GM12878 (cell line): ENCODE measurements at regions not wholly inside any gene's neighbourhood (a gene's known extent, or its start where the extent isn't known, plus 50 kb on each side); places are given as distances from the start of the nearest gene placed in this dataset.

Experiments used
- ATAC-seq: fragments of 200-7000 bp; cut with Tn5 transposase; 3 replicates; pipeline ENCODE4 v1.9.1; 2020; ENCODE audit warnings: mild to moderate bottlenecking, moderate library complexity
- BruUV-seq: library from RNA; stranded (reverse); fragments of 400-500 nt; replicated peaks from 2 replicates; lab custom pipeline; 2021; lab: Mats Ljungman, UMichigan
- CTCF ChIA-PET: fragments of 300-600 bp; sonication (Branson Sonifier 250); formaldehyde crosslinking; extraction: SDS; loops from one replicate; lab custom pipeline; 2021; ENCODE audit warnings: inconsistent platforms; lab: Yijun Ruan, JAX
- POLR2A ChIA-PET: fragments of 350-600 bp; formaldehyde crosslinking; extraction: SDS; loops from one replicate; lab custom pipeline; 2021; ENCODE audit warnings: inconsistent platforms; lab: Charles Lee
- RAD21 ChIA-PET: fragments of 300-600 bp; sonication (Branson Sonifier 250); formaldehyde crosslinking; loops from one replicate; lab custom pipeline; 2023; ENCODE audit warnings: antibody characterized with exemption; ENCODE audit not compliant: unreplicated experiment; lab: Charles Lee
- SMC1A ChIA-PET: fragments of 300-600 bp; sonication (Branson Sonifier 250); formaldehyde crosslinking; loops from one replicate; lab custom pipeline; 2023; ENCODE audit not compliant: unreplicated experiment, uncharacterized antibody; lab: Charles Lee
- DNase-seq: peaks from one replicate; pipeline ENCODE4 v3.0.0-alpha.2; 2011; ENCODE audit warnings: low read depth, low spot score
- FAIRE-seq: peaks from 3 replicates; lab custom pipeline; 2011; peaks lifted over from hg19 to GRCh38; lab: Jason Lieb, UNC
- H2AFZ ChIP-seq: 2 replicates; pipeline ENCODE4 v1.6.0; 2011; ENCODE audit warnings: low read depth, low read length, control low read depth; ENCODE audit not compliant: control insufficient read depth
- H3K27ac ChIP-seq: 2 replicates; pipeline ENCODE4 v1.5.1; 2011; ENCODE audit warnings: control low read depth; ENCODE audit not compliant: control insufficient read depth, insufficient read depth
- H3K27me3 ChIP-seq, 2 experiments: replicated peaks in 1 of 2; 2 replicates each; pipeline versions ENCODE4 v1.6.0 to v1.6.1; 2011; ENCODE audit warnings: low read length in 1 of 2; ENCODE audit not compliant: control insufficient read depth in 2 of 2, insufficient read depth in 2 of 2
- H3K36me3 ChIP-seq, 2 experiments: 2 replicates each; pipeline ENCODE4 v1.5.1; 2011; ENCODE audit warnings: low read length in 1 of 2; ENCODE audit not compliant: control insufficient read depth in 2 of 2, insufficient read depth in 2 of 2
- H3K4me1 ChIP-seq: 2 replicates; pipeline ENCODE4 v1.6.1; 2011; ENCODE audit warnings: mild to moderate bottlenecking, low read length, moderate library complexity, mixed read lengths; ENCODE audit not compliant: control insufficient read depth, insufficient read depth
- H3K4me2 ChIP-seq: 2 replicates; pipeline ENCODE4 v1.6.0; 2011; ENCODE audit warnings: control low read depth; ENCODE audit not compliant: control insufficient read depth, insufficient read depth
- H3K4me3 ChIP-seq: fragments of 200-600 bp; sonication (generic); 2 replicates; pipeline ENCODE4 v1.5.1; 2016
- H3K79me2 ChIP-seq: 2 replicates; pipeline ENCODE4 v1.6.0; 2011; ENCODE audit warnings: low read length; ENCODE audit not compliant: control insufficient read depth, insufficient read depth
- H3K9ac ChIP-seq: 2 replicates; pipeline ENCODE4 v1.8.0; 2011; ENCODE audit warnings: low read length, control low read depth, mixed read lengths; ENCODE audit not compliant: control insufficient read depth, insufficient read depth
- H3K9me3 ChIP-seq: replicated peaks from 3 replicates; pipeline ENCODE4 v1.5.1; 2011; ENCODE audit warnings: mild to moderate bottlenecking, low read length; ENCODE audit not compliant: control insufficient read depth, insufficient read depth
- H4K20me1 ChIP-seq: 2 replicates; pipeline ENCODE4 v1.6.0; 2011; ENCODE audit not compliant: control insufficient read depth, insufficient read depth
- LARP7 ChIP-seq: fragments of 450-650 bp; IDR thresholded peaks from 2 replicates; pipeline ENCODE4 v1.6.1; 2017; ENCODE audit warnings: mild to moderate bottlenecking
- WGBS: methylation state at CpG from one replicate; pipeline ENCODE4 v1.1.6; 2016; ENCODE audit warnings: low lambda C conversion rate; ENCODE audit not compliant: insufficient replicate concordance, insufficient coverage; ENCODE audit errors: missing lambda C conversion rate; 5-methylcytosine and 5-hydroxymethylcytosine counted together
- in situ Hi-C: fragments of 300-500 bp; cut with MboI; formaldehyde crosslinking; loops from 9 replicates; pipeline ENCODE4 v1.14.3; 2018; ENCODE audit warnings: mixed read lengths
- intact Hi-C: fragments of 100-400 bp; cut with micrococcal nuclease; formaldehyde crosslinking; loops from one replicate; pipeline ENCODE4 v1.14.2; 2022; ENCODE audit not compliant: unreplicated experiment
- TF ChIP-seq, protein P1 (sequence below): fragments of 450-650 bp; IDR thresholded peaks from 2 replicates; pipeline ENCODE4 v1.6.1; 2017; ENCODE audit warnings: mild to moderate bottlenecking, moderate library complexity

- DNase-seq (no peak), FAIRE-seq (no peak), ATAC-seq (no peak)
- Histone ChIP-seq H3K79me2 (no peaks in the 10 kb centered on the region), H3K27me3 (peaks cover 0 to 5% of the 10 kb centered on the region in 2 experiments; a peak in 2 of 4 replicates), H3K36me3 (no peaks in the 10 kb centered on the region), H2AFZ (no peak overlapping the region), H3K4me1 (no peaks in the 10 kb centered on the region), H3K27ac (no peak overlapping the region), H3K4me3 (no peak overlapping the region), H4K20me1 (no peaks in the 10 kb centered on the region), H3K9me3 (no peaks in the 10 kb centered on the region), H3K9ac (no peak overlapping the region), H3K4me2 (no peak overlapping the region)
- ChIA-PET SMC1A (no interaction called here), CTCF (no interaction called here), POLR2A (no interaction called here), RAD21 (no interaction called here)
- intact Hi-C loops (no loop called here), in situ Hi-C loops (no loop called here)
- 0% methylated on average over 1 of the region's 1 CpG for WGBS
- TF ChIP-seq, protein P1, sequence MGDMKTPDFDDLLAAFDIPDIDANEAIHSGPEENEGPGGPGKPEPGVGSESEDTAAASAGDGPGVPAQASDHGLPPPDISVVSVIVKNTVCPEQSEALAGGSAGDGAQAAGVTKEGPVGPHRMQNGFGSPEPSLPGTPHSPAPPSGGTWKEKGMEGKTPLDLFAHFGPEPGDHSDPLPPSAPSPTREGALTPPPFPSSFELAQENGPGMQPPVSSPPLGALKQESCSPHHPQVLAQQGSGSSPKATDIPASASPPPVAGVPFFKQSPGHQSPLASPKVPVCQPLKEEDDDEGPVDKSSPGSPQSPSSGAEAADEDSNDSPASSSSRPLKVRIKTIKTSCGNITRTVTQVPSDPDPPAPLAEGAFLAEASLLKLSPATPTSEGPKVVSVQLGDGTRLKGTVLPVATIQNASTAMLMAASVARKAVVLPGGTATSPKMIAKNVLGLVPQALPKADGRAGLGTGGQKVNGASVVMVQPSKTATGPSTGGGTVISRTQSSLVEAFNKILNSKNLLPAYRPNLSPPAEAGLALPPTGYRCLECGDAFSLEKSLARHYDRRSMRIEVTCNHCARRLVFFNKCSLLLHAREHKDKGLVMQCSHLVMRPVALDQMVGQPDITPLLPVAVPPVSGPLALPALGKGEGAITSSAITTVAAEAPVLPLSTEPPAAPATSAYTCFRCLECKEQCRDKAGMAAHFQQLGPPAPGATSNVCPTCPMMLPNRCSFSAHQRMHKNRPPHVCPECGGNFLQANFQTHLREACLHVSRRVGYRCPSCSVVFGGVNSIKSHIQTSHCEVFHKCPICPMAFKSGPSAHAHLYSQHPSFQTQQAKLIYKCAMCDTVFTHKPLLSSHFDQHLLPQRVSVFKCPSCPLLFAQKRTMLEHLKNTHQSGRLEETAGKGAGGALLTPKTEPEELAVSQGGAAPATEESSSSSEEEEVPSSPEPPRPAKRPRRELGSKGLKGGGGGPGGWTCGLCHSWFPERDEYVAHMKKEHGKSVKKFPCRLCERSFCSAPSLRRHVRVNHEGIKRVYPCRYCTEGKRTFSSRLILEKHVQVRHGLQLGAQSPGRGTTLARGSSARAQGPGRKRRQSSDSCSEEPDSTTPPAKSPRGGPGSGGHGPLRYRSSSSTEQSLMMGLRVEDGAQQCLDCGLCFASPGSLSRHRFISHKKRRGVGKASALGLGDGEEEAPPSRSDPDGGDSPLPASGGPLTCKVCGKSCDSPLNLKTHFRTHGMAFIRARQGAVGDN = no peak
- no peak for TF ChIP-seq LARP7
- no TSS peak for BruUV-seq
Measured at GRCh38 chr7:94344826-94345225, 49.9 kb upstream of the COL1A2 start.
